ENCODE measurements at regions not wholly inside any gene's neighbourhood (a gene's known extent, or its start where the extent isn't known, plus 50 kb on each side); places are given as distances from the start of the nearest gene placed in this dataset.
"Not testable (repeated sequence)": the region's sequence is repeated elsewhere in the genome, so short reads cannot be mapped to it uniquely, and the experiment has no call there.

DNA sequence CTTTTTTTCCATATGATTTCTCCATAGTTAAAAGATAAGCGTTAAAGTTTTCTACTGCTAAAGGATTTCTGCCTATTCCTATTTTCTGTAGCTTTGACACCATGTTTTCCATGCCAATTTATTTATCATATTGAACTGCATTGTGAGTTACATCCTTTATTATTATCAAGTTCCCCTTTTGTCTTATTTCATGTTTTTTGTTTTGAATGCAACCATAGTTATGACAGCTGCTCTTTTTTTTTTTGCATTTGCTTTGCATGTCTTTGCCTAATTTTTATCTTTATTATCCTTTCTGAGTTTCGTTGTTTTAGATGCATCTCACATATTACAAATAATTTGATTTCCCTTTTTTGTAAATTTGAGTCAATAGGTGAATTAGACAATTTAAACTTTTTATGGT is 161.5 kb downstream of the DEPDC1B start:
- DNase-seq (ENCODE audit: low read depth) = no peak
- H3K4me3 ChIP-seq (ENCODE audit: low read depth, low read length) = no peak overlapping the region
- TF ChIP-seq CTCF (conservative IDR thresholded peaks at IDR 0.05; ENCODE audit: low read depth, low read length) = no peak

GRCh38 chr5:60535951-60536350 is 164.0 kb downstream of the DEPDC1B start:
- H3K4me3 ChIP-seq (ENCODE audit: low read depth, low read length) = no peak overlapping the region
- no peak for TF ChIP-seq CTCF (conservative IDR thresholded peaks at IDR 0.05; ENCODE audit: low read depth, low read length)
- DNase-seq (ENCODE audit: low read depth) = no peak

- H3K4me3 ChIP-seq (ENCODE audit: low read depth, low read length) = no peak overlapping the region
- no peak for TF ChIP-seq CTCF (conservative IDR thresholded peaks at IDR 0.05; ENCODE audit: low read depth, low read length)
- no peak for DNase-seq (ENCODE audit: low read depth)
Measured at GRCh38 chr5:60535198-60535597, 164.8 kb downstream of the DEPDC1B start.

- DNase-seq (ENCODE audit: low read depth) = no peak
- TF ChIP-seq CTCF (conservative IDR thresholded peaks at IDR 0.05; ENCODE audit: low read depth, low read length) = no peak
- no peak overlapping the region for H3K4me3 ChIP-seq (ENCODE audit: low read depth, low read length)
Measured at GRCh38 chr5:60533789-60534188, 166.2 kb downstream of the DEPDC1B start.

DNA sequence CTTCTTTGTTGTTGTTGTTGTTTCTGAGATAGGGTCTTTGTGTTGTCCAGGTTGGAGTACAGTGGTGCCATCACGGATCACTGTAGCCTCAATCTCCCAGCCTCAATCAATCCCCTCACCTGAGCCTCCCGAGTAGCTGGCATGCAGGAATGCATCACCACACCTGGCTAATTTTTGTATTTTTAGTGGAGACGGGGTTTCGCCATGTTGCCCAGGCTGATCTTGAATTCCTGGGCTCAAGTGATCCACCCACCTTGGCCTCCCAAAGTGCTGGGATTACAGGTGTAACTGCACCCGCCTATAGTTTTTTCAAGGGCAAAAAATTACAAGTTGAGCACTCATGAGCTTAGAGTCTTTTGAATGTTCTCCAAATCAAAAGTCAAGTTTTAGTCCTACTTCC is 167.2 kb downstream of the DEPDC1B start:
- DNase-seq (ENCODE audit: low read depth); H3K4me3 ChIP-seq (ENCODE audit: low read depth, low read length): not testable (repeated sequence)

DNA sequence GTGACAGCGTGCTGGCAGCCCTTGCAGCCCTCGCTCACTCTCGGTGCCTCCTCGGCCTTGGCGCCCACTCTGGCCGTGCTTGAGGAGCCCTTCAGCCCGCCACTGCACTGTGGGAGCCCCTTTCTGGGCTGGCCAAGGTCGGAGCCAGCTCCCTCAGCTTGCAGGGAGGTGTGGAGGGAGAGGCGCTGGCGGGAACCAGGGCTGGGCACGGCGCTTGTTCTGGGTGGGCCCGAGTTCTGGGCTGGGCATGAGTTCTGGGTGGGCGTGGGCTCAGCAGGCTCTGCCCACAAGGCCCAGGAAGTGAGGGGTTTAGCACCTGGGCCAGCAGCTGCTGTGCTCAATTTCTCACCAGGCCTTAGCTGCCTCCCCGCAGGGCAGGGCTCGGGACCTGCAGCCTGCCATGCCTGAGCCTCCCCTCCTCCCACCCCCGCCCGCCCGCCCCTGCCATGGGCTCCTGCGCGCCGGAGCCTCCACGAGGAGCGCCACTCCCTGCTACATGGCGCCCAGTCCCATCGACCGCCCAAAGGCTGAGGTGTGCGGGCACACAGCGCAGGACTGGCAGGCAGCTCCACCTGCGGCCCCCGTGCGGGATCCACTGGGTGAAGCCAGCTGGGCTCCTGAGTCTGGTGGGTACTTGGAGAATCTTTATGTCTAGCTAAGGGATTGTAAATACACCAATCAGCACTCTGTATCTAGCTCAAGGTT is 169.7 kb downstream of the DEPDC1B start:
- not testable (repeated sequence) for DNase-seq (ENCODE audit: low read depth); H3K4me3 ChIP-seq (ENCODE audit: low read depth, low read length)

- H3K4me3 ChIP-seq (ENCODE audit: low read depth, low read length) = no peak overlapping the region
- DNase-seq (ENCODE audit: low read depth) = no peak
- no peak for TF ChIP-seq CTCF (conservative IDR thresholded peaks at IDR 0.05; ENCODE audit: low read depth, low read length)
Measured at GRCh38 chr5:60529001-60529400, 171.0 kb downstream of the DEPDC1B start.

DNA sequence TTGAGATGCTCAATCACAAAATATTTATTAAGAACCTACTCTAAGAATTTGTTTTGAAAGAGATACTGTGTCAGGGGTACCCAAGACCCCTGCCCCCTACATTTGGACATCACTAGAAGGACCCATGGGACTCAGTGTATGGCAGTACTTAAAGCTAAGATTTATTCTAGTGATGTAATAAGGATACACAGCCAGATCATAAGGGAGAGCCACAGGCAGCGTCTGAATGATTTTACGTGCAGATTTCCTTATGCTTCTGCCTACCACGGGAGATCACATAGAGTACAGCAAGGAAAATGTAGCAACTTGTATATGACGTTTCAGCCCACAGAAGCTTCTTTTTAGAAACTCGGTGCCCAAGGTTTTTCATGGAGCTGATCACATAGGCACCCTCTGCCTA is 172.9 kb downstream of the DEPDC1B start:
- no peak for TF ChIP-seq CTCF (conservative IDR thresholded peaks at IDR 0.05; ENCODE audit: low read depth, low read length)
- DNase-seq (ENCODE audit: low read depth) = no peak
- H3K4me3 ChIP-seq (ENCODE audit: low read depth, low read length) = no peak overlapping the region
